A673 (cell line): ENCODE measurements at regions not wholly inside any gene's neighbourhood (a gene's known extent, or its start where the extent isn't known, plus 50 kb on each side); places are given as distances from the start of the nearest gene placed in this dataset.

Experiments used
- CTCF ChIP-seq: fragments of 300-800, 200-600 bp; sonication (generic); conservative IDR thresholded peaks from 2 replicates; pipeline ENCODE4 v1.5.1; 2017; ENCODE audit warnings: low read depth, mild to moderate bottlenecking, antibody characterized with exemption, low read length, moderate library complexity, mixed read lengths
- EZH2 ChIP-seq: fragments of 200-600 bp; sonication (generic); IDR thresholded peaks from 2 replicates; pipeline ENCODE4 v1.6.1; 2017; ENCODE audit warnings: borderline replicate concordance, low read depth, mild to moderate bottlenecking, mixed read lengths, antibody characterized with exemption, low read length; ENCODE audit not compliant: poor library complexity, severe bottlenecking

- TF ChIP-seq CTCF (no peak), EZH2 (no peak)
Observed at GRCh38 chr16:48963901-48964615, 317.6 kb downstream of the CBLN1 start.
